DOHH2 (cell line): ENCODE measurements at regions not wholly inside any gene's neighbourhood (a gene's known extent, or its start where the extent isn't known, plus 50 kb on each side); places are given as distances from the start of the nearest gene placed in this dataset.

Experiments used
- H3F3A ChIP-seq: fragments of 200-600 bp; sonication (generic), shearing (Covaris generic); 2 replicates; pipeline ENCODE4 v1.6.0; 2016; ENCODE audit warnings: antibody characterized with exemption, mild to moderate bottlenecking; ENCODE audit not compliant: control insufficient read depth, insufficient read depth
- H3K27ac ChIP-seq: fragments of 200-600 bp; sonication (generic); 2 replicates; pipeline ENCODE4 v1.5.1; 2014; ENCODE audit warnings: low read depth, mild to moderate bottlenecking, low read length, moderate library complexity
- H3K27me3 ChIP-seq: fragments of 200-600 bp; sonication (generic); 2 replicates; pipeline ENCODE4 v1.6.1; 2014; ENCODE audit warnings: mild to moderate bottlenecking, low read length, mixed read lengths; ENCODE audit not compliant: control insufficient read depth
- H3K36me3 ChIP-seq: fragments of 200-600 bp; sonication (generic); 2 replicates; pipeline ENCODE4 v1.6.1; 2014; ENCODE audit warnings: mild to moderate bottlenecking, low read length, moderate library complexity, mixed read lengths; ENCODE audit not compliant: control insufficient read depth
- H3K4me1 ChIP-seq: fragments of 200-600 bp; sonication (generic); 2 replicates; pipeline ENCODE4 v1.6.1; 2014; ENCODE audit warnings: mild to moderate bottlenecking, low read length, mixed read lengths; ENCODE audit not compliant: control insufficient read depth
- H3K4me2 ChIP-seq: fragments of 200-600 bp; sonication (generic); 2 replicates; pipeline ENCODE4 v1.6.0; 2014; ENCODE audit warnings: mild to moderate bottlenecking, low read length, moderate library complexity
- H3K4me3 ChIP-seq: fragments of 200-600 bp; sonication (generic); 2 replicates; pipeline ENCODE4 v1.5.1; 2014; ENCODE audit warnings: mild to moderate bottlenecking, low read length, mixed read lengths
- H3K79me2 ChIP-seq: fragments of 200-600 bp; sonication (generic); 2 replicates; pipeline ENCODE4 v1.6.1; 2014; ENCODE audit warnings: mild to moderate bottlenecking, low read length, mixed read lengths; ENCODE audit not compliant: control insufficient read depth
- H3K9me2 ChIP-seq: fragments of 200-600 bp; sonication (generic); replicated peaks from 2 replicates; pipeline ENCODE4 v1.6.1; 2014; ENCODE audit warnings: mild to moderate bottlenecking, low read length, mixed read lengths; ENCODE audit not compliant: control insufficient read depth
- H3K9me3 ChIP-seq: fragments of 200-600 bp; sonication (generic); 2 replicates; pipeline ENCODE4 v1.6.1; 2014; ENCODE audit warnings: antibody characterized with exemption, low read length, mixed read lengths; ENCODE audit not compliant: control insufficient read depth, insufficient read depth
- H4K20me1 ChIP-seq: fragments of 200-600 bp; sonication (generic); 2 replicates; pipeline ENCODE4 v1.6.0; 2014; ENCODE audit warnings: low read depth, mild to moderate bottlenecking, antibody characterized with exemption, low read length, moderate library complexity; ENCODE audit not compliant: control insufficient read depth, insufficient read depth
- CTCF ChIP-seq: fragments of 200-600 bp; sonication (generic); IDR thresholded peaks from one replicate; pipeline ENCODE4 v1.5.1; 2014; ENCODE audit warnings: antibody characterized with exemption, mild to moderate bottlenecking, low read depth, low read length; ENCODE audit not compliant: poor library complexity, severe bottlenecking
- EZH2phosphoT487 ChIP-seq: fragments of 200-600 bp; sonication (generic); IDR thresholded peaks from 2 replicates; pipeline ENCODE4 v1.6.1; 2017; ENCODE audit warnings: borderline replicate concordance, mild to moderate bottlenecking, antibody characterized with exemption, low read length, moderate library complexity, mixed read lengths

GRCh38 chr17:13240851-13241250 lies 223.0 kb upstream of the ELAC2 start:
- Histone ChIP-seq H4K20me1 (no peaks in the 10 kb centered on the region), H3K27me3 (no peaks in the 10 kb centered on the region), H3K4me1 (no peaks in the 10 kb centered on the region), H3F3A (no peaks in the 10 kb centered on the region), H3K9me2 (no peaks in the 10 kb centered on the region), H3K4me2 (no peak overlapping the region), H3K27ac (no peak overlapping the region), H3K9me3 (no peaks in the 10 kb centered on the region), H3K79me2 (no peaks in the 10 kb centered on the region), H3K36me3 (no peaks in the 10 kb centered on the region), H3K4me3 (no peak overlapping the region)
- TF ChIP-seq EZH2phosphoT487 (no peak), CTCF (no peak)

- Histone ChIP-seq H4K20me1 (no peaks in the 10 kb centered on the region), H3K4me3 (no peak overlapping the region), H3K4me1 (no peaks in the 10 kb centered on the region), H3K27ac (no peak overlapping the region), H3K4me2 (no peak overlapping the region), H3K27me3 (no peaks in the 10 kb centered on the region), H3K36me3 (no peaks in the 10 kb centered on the region), H3K79me2 (no peaks in the 10 kb centered on the region), H3K9me3 (no peaks in the 10 kb centered on the region), H3K9me2 (no peaks in the 10 kb centered on the region), H3F3A (no peaks in the 10 kb centered on the region)
- no peak for TF ChIP-seq CTCF
- no peak for TF ChIP-seq EZH2phosphoT487
Measured at GRCh38 chr17:13230350-13231264, 212.8 kb upstream of the ELAC2 start.

GRCh38 chr17:13228225-13228624 lies 210.4 kb upstream of the ELAC2 start:
- Histone ChIP-seq H3K4me3 (no peak overlapping the region), H3K27ac (no peak overlapping the region), H3K9me3 (no peaks in the 10 kb centered on the region), H3K4me1 (no peaks in the 10 kb centered on the region), H3F3A (no peaks in the 10 kb centered on the region), H3K4me2 (no peak overlapping the region), H3K36me3 (no peaks in the 10 kb centered on the region), H3K79me2 (no peaks in the 10 kb centered on the region), H3K27me3 (no peaks in the 10 kb centered on the region), H3K9me2 (no peaks in the 10 kb centered on the region), H4K20me1 (no peaks in the 10 kb centered on the region)
- no peak for TF ChIP-seq EZH2phosphoT487
- TF ChIP-seq CTCF = no peak
